ENCODE measurements at regions not wholly inside any gene's neighbourhood (a gene's known extent, or its start where the extent isn't known, plus 50 kb on each side); places are given as distances from the start of the nearest gene placed in this dataset.

- ChIA-PET CTCF (no interaction called here), POLR2A (no interaction called here)
Observed at GRCh38 chr9:91103931-91104330, 257.8 kb downstream of the AUH start.

GRCh38 chr9:91106415-91107081, 255.2 kb downstream of the AUH start:
- CTCF ChIA-PET: no interaction called here
- DNase-seq (ENCODE audit: low read depth, low spot score): no peak
- no peaks in the 10 kb centered on the region for H3K27me3 ChIP-seq (ENCODE audit: control insufficient read depth, insufficient read depth, low read length)
- H3K27ac ChIP-seq (ENCODE audit: low read depth, low read length): no peak overlapping the region
- no peak for TF ChIP-seq CTCF (IDR thresholded peaks at IDR 0.05; ENCODE audit: low read depth, low read length)
- no peak overlapping the region for H3K4me3 ChIP-seq (ENCODE audit: low read depth, low read length)
- H3K9me3 ChIP-seq (ENCODE audit: control insufficient read depth, insufficient read depth, low read length): peaks cover 3% of the 10 kb centered on the region; the same call in 1 of the 2 replicates
- POLR2A ChIA-PET: no interaction called here

More at GRCh38 chr9:91103931-91104330, 257.8 kb downstream of the AUH start:
- Histone ChIP-seq H3K27me3 (ENCODE audit: control insufficient read depth, insufficient read depth, low read length) (no peaks in the 10 kb centered on the region), H3K4me3 (ENCODE audit: low read depth, low read length) (no peak overlapping the region), H3K27ac (ENCODE audit: low read depth, low read length) (no peak overlapping the region), H3K9me3 (ENCODE audit: control insufficient read depth, insufficient read depth, low read length) (no peaks in the 10 kb centered on the region)
- DNase-seq (ENCODE audit: low read depth, low spot score): no peak
- TF ChIP-seq CTCF (IDR thresholded peaks at IDR 0.05; ENCODE audit: low read depth, low read length): no peak

GRCh38 chr9:91111226-91111625, 250.5 kb downstream of the AUH start:
- CTCF ChIA-PET: no interaction called here
- Histone ChIP-seq H3K4me3 (ENCODE audit: low read depth, low read length) (no peak overlapping the region), H3K27ac (ENCODE audit: low read depth, low read length) (no peak overlapping the region), H3K9me3 (ENCODE audit: control insufficient read depth, insufficient read depth, low read length) (peaks cover 6% of the 10 kb centered on the region), H3K27me3 (ENCODE audit: control insufficient read depth, insufficient read depth, low read length) (no peaks in the 10 kb centered on the region)
- POLR2A ChIA-PET: interaction anchor here (1.1 kb wide), 1 partner anchor 97 kb away, joined by 3 read pairs; no protein-coding TSS in a partner anchor
- TF ChIP-seq CTCF (IDR thresholded peaks at IDR 0.05; ENCODE audit: low read depth, low read length): no peak
- no peak for DNase-seq (ENCODE audit: low read depth, low spot score)

GRCh38 chr9:91111876-91112275, 249.8 kb downstream of the AUH start:
- Histone ChIP-seq H3K27me3 (ENCODE audit: control insufficient read depth, insufficient read depth, low read length) (no peaks in the 10 kb centered on the region), H3K4me3 (ENCODE audit: low read depth, low read length) (no peak overlapping the region), H3K9me3 (ENCODE audit: control insufficient read depth, insufficient read depth, low read length) (peaks cover 12% of the 10 kb centered on the region), H3K27ac (ENCODE audit: low read depth, low read length) (no peak overlapping the region)
- CTCF ChIA-PET: interaction anchor here (0.6 kb wide), 1 partner anchor 16 kb away, joined by 4 read pairs; no protein-coding TSS in a partner anchor
- no peak for TF ChIP-seq CTCF (IDR thresholded peaks at IDR 0.05; ENCODE audit: low read depth, low read length)
- DNase-seq (ENCODE audit: low read depth, low spot score): no peak
- POLR2A ChIA-PET: interaction anchor here (0.9 kb wide), 1 partner anchor 312 kb away, joined by 3 read pairs; no protein-coding TSS in a partner anchor

GRCh38 chr9:91113016-91113415, 248.7 kb downstream of the AUH start:
- Histone ChIP-seq H3K27ac (ENCODE audit: low read depth, low read length) (no peak overlapping the region), H3K9me3 (ENCODE audit: control insufficient read depth, insufficient read depth, low read length) (peaks cover 23% of the 10 kb centered on the region), H3K4me3 (ENCODE audit: low read depth, low read length) (no peak overlapping the region), H3K27me3 (ENCODE audit: control insufficient read depth, insufficient read depth, low read length) (no peaks in the 10 kb centered on the region)
- POLR2A ChIA-PET: interaction anchor here (0.9 kb wide), 1 partner anchor 311 kb away, joined by 3 read pairs; no protein-coding TSS in a partner anchor
- DNase-seq (ENCODE audit: low read depth, low spot score): no peak
- CTCF ChIA-PET: no interaction called here
- no peak for TF ChIP-seq CTCF (IDR thresholded peaks at IDR 0.05; ENCODE audit: low read depth, low read length)

Data from AG04450 (cell line).